C4-2B (cell line): ENCODE measurements at regions not wholly inside any gene's neighbourhood (a gene's known extent, or its start where the extent isn't known, plus 50 kb on each side); places are given as distances from the start of the nearest gene placed in this dataset.

ENCODE experiments used
- H3K27ac ChIP-seq: fragments of 450-650 bp; 2 replicates; pipeline ENCODE4 v1.5.1; 2017
- CTCF ChIP-seq: fragments of 450-650 bp; conservative IDR thresholded peaks from 2 replicates; pipeline ENCODE4 v1.5.1; 2017; ENCODE audit warnings: mild to moderate bottlenecking
- ZFX ChIP-seq: fragments of 450-650 bp; IDR thresholded peaks from 2 replicates; pipeline ENCODE4 v1.6.1; 2017

- no peak for TF ChIP-seq ZFX
- no peak for TF ChIP-seq CTCF
- no peak overlapping the region for H3K27ac ChIP-seq
Measured at GRCh38 chr7:19415123-19415522, 269.9 kb upstream of the FERD3L start.

GRCh38 chr7:19413443-19413965 is 268.3 kb upstream of the FERD3L start:
- H3K27ac ChIP-seq: no peak overlapping the region
- TF ChIP-seq CTCF (no peak), ZFX (no peak)

GRCh38 chr7:19410691-19411090 is 265.5 kb upstream of the FERD3L start:
- TF ChIP-seq CTCF (no peak), ZFX (no peak)
- H3K27ac ChIP-seq: no peak overlapping the region

- no peak overlapping the region for H3K27ac ChIP-seq
- TF ChIP-seq CTCF: no peak
- no peak for TF ChIP-seq ZFX
Measured at GRCh38 chr7:19410106-19410505, 264.9 kb upstream of the FERD3L start.

- H3K27ac ChIP-seq: no peak overlapping the region
- TF ChIP-seq ZFX (no peak), CTCF (no peak)
Measured at GRCh38 chr7:19408706-19409220, 263.5 kb upstream of the FERD3L start.

- no peak overlapping the region for H3K27ac ChIP-seq
- TF ChIP-seq CTCF (no peak), ZFX (no peak)
Measured at GRCh38 chr7:19407270-19407669, 262.0 kb upstream of the FERD3L start.

- no peak overlapping the region for H3K27ac ChIP-seq
- TF ChIP-seq ZFX (no peak), CTCF (no peak)
Measured at GRCh38 chr7:19405541-19405940, 260.3 kb upstream of the FERD3L start.
